ENCODE measurements at regions not wholly inside any gene's neighbourhood (a gene's known extent, or its start where the extent isn't known, plus 50 kb on each side); places are given as distances from the start of the nearest gene placed in this dataset.

- intact Hi-C loops (cut with DNase I): no loop called here
- DNase-seq (ENCODE audit: low spot score): no peak
Observed at GRCh38 chr6:14440940-14441781, 323.6 kb downstream of the CD83 start.

- DNase-seq (ENCODE audit: low spot score): no peak
- intact Hi-C loops (cut with DNase I): no loop called here
Observed at GRCh38 chr6:14442242-14442641, 324.7 kb downstream of the CD83 start.

- no peak for DNase-seq (ENCODE audit: low spot score)
- intact Hi-C loops (cut with DNase I): no loop called here
Observed at GRCh38 chr6:14443629-14444268, 326.2 kb downstream of the CD83 start.

GRCh38 chr6:14444295-14444972, 326.9 kb downstream of the CD83 start:
- no peak for DNase-seq (ENCODE audit: low spot score)
- intact Hi-C loops (cut with DNase I): no loop called here

- no peak for DNase-seq (ENCODE audit: low spot score)
- intact Hi-C loops (cut with DNase I): no loop called here
Observed at GRCh38 chr6:14447240-14447639, 329.7 kb downstream of the CD83 start.

- DNase-seq (ENCODE audit: low spot score): no peak
- intact Hi-C loops (cut with DNase I): no loop called here
Observed at GRCh38 chr6:14448246-14448645, 330.7 kb downstream of the CD83 start.

- intact Hi-C loops (cut with DNase I): no loop called here
- no peak for DNase-seq (ENCODE audit: low spot score)
Observed at GRCh38 chr6:14450133-14450504, 332.5 kb downstream of the CD83 start.

GRCh38 chr6:14450578-14450977, 333.0 kb downstream of the CD83 start:
- no peak for DNase-seq (ENCODE audit: low spot score)
- intact Hi-C loops (cut with DNase I): no loop called here

GRCh38 chr6:14451594-14452374, 334.2 kb downstream of the CD83 start:
- DNase-seq (ENCODE audit: low spot score): no peak
- intact Hi-C loops (cut with DNase I): no loop called here

GRCh38 chr6:14452567-14453527, 335.3 kb downstream of the CD83 start:
- intact Hi-C loops (cut with DNase I): no loop called here
- DNase-seq (ENCODE audit: low spot score): no peak

- DNase-seq (ENCODE audit: low spot score): no peak
- intact Hi-C loops (cut with DNase I): no loop called here
Observed at GRCh38 chr6:14453712-14454472, 336.3 kb downstream of the CD83 start.

- intact Hi-C loops (cut with DNase I): no loop called here
- DNase-seq (ENCODE audit: low spot score): no peak
Observed at GRCh38 chr6:14454473-14454775, 336.9 kb downstream of the CD83 start.

- intact Hi-C loops (cut with DNase I): no loop called here
- no peak for DNase-seq (ENCODE audit: low spot score)
Observed at GRCh38 chr6:14455427-14455826, 337.9 kb downstream of the CD83 start.

GRCh38 chr6:14455876-14456648, 338.5 kb downstream of the CD83 start:
- no peak for DNase-seq (ENCODE audit: low spot score)
- intact Hi-C loops (cut with DNase I): no loop called here

GRCh38 chr6:14456941-14457340, 339.4 kb downstream of the CD83 start:
- DNase-seq (ENCODE audit: low spot score): no peak
- intact Hi-C loops (cut with DNase I): no loop called here

- no peak for DNase-seq (ENCODE audit: low spot score)
- intact Hi-C loops (cut with DNase I): no loop called here
Observed at GRCh38 chr6:14458669-14459266, 341.2 kb downstream of the CD83 start.

GRCh38 chr6:14459315-14459714, 341.7 kb downstream of the CD83 start:
- intact Hi-C loops (cut with DNase I): no loop called here
- no peak for DNase-seq (ENCODE audit: low spot score)

Measured in cardiac septum (tissue), 1 donor.